Esophagus squamous epithelium (tissue), 4 donors: ENCODE measurements at regions not wholly inside any gene's neighbourhood (a gene's known extent, or its start where the extent isn't known, plus 50 kb on each side); places are given as distances from the start of the nearest gene placed in this dataset.
"Not testable (repeated sequence)": the region's sequence is repeated elsewhere in the genome, so short reads cannot be mapped to it uniquely, and the experiment has no call there.

Experiments
- POLR2A ChIP-seq, 4 donors: fragments of 450-650 bp; IDR thresholded peaks; one replicate each; pipeline ENCODE4 v1.6.1; 2017; ENCODE audit warnings: antibody characterized with exemption in 4 of 4, mild to moderate bottlenecking in 4 of 4, moderate library complexity in 3 of 4
- TF ChIP-seq, protein P1 (sequence below), 6 experiments: fragments of 450-650 bp in 4 of 6; fragments of 200-600 bp in 2 of 6; sonication (generic) in 2 of 6; IDR thresholded peaks; one replicate each; pipeline ENCODE4 v1.5.1; 2016 to 2019; ENCODE audit warnings: antibody characterized with exemption in 6 of 6, mild to moderate bottlenecking in 4 of 6, moderate library complexity in 4 of 6

GRCh38 chr4:189589201-189589600 is 351.5 kb upstream of the FRG1 start:
- TF ChIP-seq, protein P1, sequence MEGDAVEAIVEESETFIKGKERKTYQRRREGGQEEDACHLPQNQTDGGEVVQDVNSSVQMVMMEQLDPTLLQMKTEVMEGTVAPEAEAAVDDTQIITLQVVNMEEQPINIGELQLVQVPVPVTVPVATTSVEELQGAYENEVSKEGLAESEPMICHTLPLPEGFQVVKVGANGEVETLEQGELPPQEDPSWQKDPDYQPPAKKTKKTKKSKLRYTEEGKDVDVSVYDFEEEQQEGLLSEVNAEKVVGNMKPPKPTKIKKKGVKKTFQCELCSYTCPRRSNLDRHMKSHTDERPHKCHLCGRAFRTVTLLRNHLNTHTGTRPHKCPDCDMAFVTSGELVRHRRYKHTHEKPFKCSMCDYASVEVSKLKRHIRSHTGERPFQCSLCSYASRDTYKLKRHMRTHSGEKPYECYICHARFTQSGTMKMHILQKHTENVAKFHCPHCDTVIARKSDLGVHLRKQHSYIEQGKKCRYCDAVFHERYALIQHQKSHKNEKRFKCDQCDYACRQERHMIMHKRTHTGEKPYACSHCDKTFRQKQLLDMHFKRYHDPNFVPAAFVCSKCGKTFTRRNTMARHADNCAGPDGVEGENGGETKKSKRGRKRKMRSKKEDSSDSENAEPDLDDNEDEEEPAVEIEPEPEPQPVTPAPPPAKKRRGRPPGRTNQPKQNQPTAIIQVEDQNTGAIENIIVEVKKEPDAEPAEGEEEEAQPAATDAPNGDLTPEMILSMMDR (IDR thresholded peaks at IDR 0.05) = not testable (repeated sequence)
- TF ChIP-seq POLR2A (IDR thresholded peaks at IDR 0.05) = not testable (repeated sequence)
